ENCODE measurements at regions not wholly inside any gene's neighbourhood (a gene's known extent, or its start where the extent isn't known, plus 50 kb on each side); places are given as distances from the start of the nearest gene placed in this dataset.

- Histone ChIP-seq H4K20me1 (ENCODE audit: insufficient read depth, low read length) (no peaks in the 10 kb centered on the region), H3K9me3 (replicated peaks; ENCODE audit: insufficient read depth, low read length) (no peaks in the 10 kb centered on the region), H3K9me2 (replicated peaks; ENCODE audit: insufficient read depth, low read length) (no peaks in the 10 kb centered on the region), H3K4me3 (ENCODE audit: low read length) (no peak overlapping the region), H2AFZ (ENCODE audit: low read length) (no peak overlapping the region), H3K79me2 (ENCODE audit: low read length) (no peaks in the 10 kb centered on the region), H3K9ac (ENCODE audit: low read length) (no peak overlapping the region), H3K27ac (ENCODE audit: low read length) (no peak overlapping the region), H3F3A (ENCODE audit: insufficient read depth, low read length) (no peaks in the 10 kb centered on the region), H3K36me3 (replicated peaks; ENCODE audit: insufficient read depth, low read length) (no peaks in the 10 kb centered on the region), H3K27me3 (replicated peaks; ENCODE audit: insufficient read depth, low read length) (no peaks in the 10 kb centered on the region; the same call in 1 of the 2 replicates), H3K4me1 (ENCODE audit: low read length) (no peaks in the 10 kb centered on the region), H3K4me2 (ENCODE audit: low read depth, low read length) (no peak overlapping the region)
- no peak for DNase-seq
- no peak for TF ChIP-seq EZH2phosphoT487 (IDR thresholded peaks at IDR 0.05; ENCODE audit: low read length)
- TF ChIP-seq EZH2 (optimal IDR thresholded peaks at IDR 0.05; ENCODE audit: low read depth, low read length), result no peak
- no peak for TF ChIP-seq CTCF (IDR thresholded peaks at IDR 0.05; ENCODE audit: low read length)
Measured at GRCh38 chr10:131431533-131431932, 120.0 kb upstream of the TCERG1L start.

- H3K9me3 ChIP-seq (replicated peaks; ENCODE audit: insufficient read depth, low read length), result no peaks in the 10 kb centered on the region
- H3K4me3 ChIP-seq (ENCODE audit: low read length), result no peak overlapping the region
- H2AFZ ChIP-seq (ENCODE audit: low read length), result no peak overlapping the region
- no peaks in the 10 kb centered on the region for H3F3A ChIP-seq (ENCODE audit: insufficient read depth, low read length)
- DNase-seq, result no peak
- no peaks in the 10 kb centered on the region for H3K9me2 ChIP-seq (replicated peaks; ENCODE audit: insufficient read depth, low read length)
- no peak overlapping the region for H3K27ac ChIP-seq (ENCODE audit: low read length)
- no peaks in the 10 kb centered on the region; the same call in 1 of the 2 replicates for H3K27me3 ChIP-seq (replicated peaks; ENCODE audit: insufficient read depth, low read length)
- no peak for TF ChIP-seq CTCF (IDR thresholded peaks at IDR 0.05; ENCODE audit: low read length)
- no peak for TF ChIP-seq EZH2 (optimal IDR thresholded peaks at IDR 0.05; ENCODE audit: low read depth, low read length)
- no peak for TF ChIP-seq EZH2phosphoT487 (IDR thresholded peaks at IDR 0.05; ENCODE audit: low read length)
- H3K4me2 ChIP-seq (ENCODE audit: low read depth, low read length), result no peak overlapping the region
- H3K4me1 ChIP-seq (ENCODE audit: low read length), result no peaks in the 10 kb centered on the region
- H3K79me2 ChIP-seq (ENCODE audit: low read length), result no peaks in the 10 kb centered on the region
- H4K20me1 ChIP-seq (ENCODE audit: insufficient read depth, low read length), result no peaks in the 10 kb centered on the region
- H3K9ac ChIP-seq (ENCODE audit: low read length), result no peak overlapping the region
- H3K36me3 ChIP-seq (replicated peaks; ENCODE audit: insufficient read depth, low read length), result no peaks in the 10 kb centered on the region
Measured at GRCh38 chr10:131431978-131432690, 120.6 kb upstream of the TCERG1L start.

- Histone ChIP-seq H4K20me1 (ENCODE audit: insufficient read depth, low read length) (no peaks in the 10 kb centered on the region), H3K4me3 (ENCODE audit: low read length) (no peak overlapping the region), H3K9me3 (replicated peaks; ENCODE audit: insufficient read depth, low read length) (no peaks in the 10 kb centered on the region), H3K36me3 (replicated peaks; ENCODE audit: insufficient read depth, low read length) (no peaks in the 10 kb centered on the region), H3K4me2 (ENCODE audit: low read depth, low read length) (no peak overlapping the region), H3K27ac (ENCODE audit: low read length) (no peak overlapping the region), H3K27me3 (replicated peaks; ENCODE audit: insufficient read depth, low read length) (no peaks in the 10 kb centered on the region; the same call in 1 of the 2 replicates), H3K79me2 (ENCODE audit: low read length) (no peaks in the 10 kb centered on the region), H3K9me2 (replicated peaks; ENCODE audit: insufficient read depth, low read length) (no peaks in the 10 kb centered on the region), H3F3A (ENCODE audit: insufficient read depth, low read length) (no peaks in the 10 kb centered on the region), H2AFZ (ENCODE audit: low read length) (no peak overlapping the region), H3K9ac (ENCODE audit: low read length) (no peak overlapping the region), H3K4me1 (ENCODE audit: low read length) (no peaks in the 10 kb centered on the region)
- no peak for DNase-seq
- TF ChIP-seq EZH2 (optimal IDR thresholded peaks at IDR 0.05; ENCODE audit: low read depth, low read length) (no peak), EZH2phosphoT487 (IDR thresholded peaks at IDR 0.05; ENCODE audit: low read length) (no peak), CTCF (IDR thresholded peaks at IDR 0.05; ENCODE audit: low read length) (no peak)
Measured at GRCh38 chr10:131433568-131433967, 122.0 kb upstream of the TCERG1L start.

All from MM.1S (cell line).